Right lobe of liver (tissue), 6 donors: ENCODE measurements at regions not wholly inside any gene's neighbourhood (a gene's known extent, or its start where the extent isn't known, plus 50 kb on each side); places are given as distances from the start of the nearest gene placed in this dataset.

Experiments
- ATAC-seq, 4 donors: fragments of 200-7000 bp; cut with Tn5 transposase; one replicate each; pipeline ENCODE4 v1.9.1; 2020; ENCODE audit warnings: mild to moderate bottlenecking in 4 of 4, moderate library complexity in 4 of 4
- DNase-seq, 3 donors: peaks; one replicate each; pipeline ENCODE4 v3.0.0-alpha.2; 2020
- H3K27ac ChIP-seq, 3 donors: fragments of 200-600 bp; one replicate each; pipeline ENCODE4 v1.8.0; 2022
- H3K27me3 ChIP-seq, 2 donors: fragments of 200-600 bp; one replicate each; pipeline ENCODE4 v1.8.0; 2022
- H3K36me3 ChIP-seq, 4 donors: fragments of 200-600 bp; sonication (generic) in 1 of 4; one replicate each; pipeline versions ENCODE4 v1.5.1 to v1.8.0; 2017 to 2022; ENCODE audit warnings: control low read depth in 1 of 4
- H3K4me1 ChIP-seq, 4 donors: fragments of 200-600 bp; sonication (generic) in 1 of 4; one replicate each; pipeline versions ENCODE4 v1.5.1 to v1.8.0; 2017 to 2022; ENCODE audit warnings: control low read depth in 1 of 4
- H3K4me3 ChIP-seq, 3 donors: fragments of 200-600 bp; one replicate each; pipeline ENCODE4 v1.8.0; 2022
- H3K9me3 ChIP-seq, 4 donors: fragments of 200-600 bp; sonication (generic) in 1 of 4; one replicate each; pipeline versions ENCODE4 v1.5.1 to v1.8.0; 2017 to 2022; ENCODE audit warnings: control low read depth in 1 of 4
- POLR2A ChIP-seq: fragments of 450-650 bp; IDR thresholded peaks from one replicate; pipeline ENCODE4 v1.6.1; 2017; ENCODE audit warnings: antibody characterized with exemption, mild to moderate bottlenecking
- WGBS: methylation state at CpG from one replicate; pipeline ENCODE4 v1.1.6; 2018; ENCODE audit warnings: low coverage, low lambda C conversion rate; ENCODE audit not compliant: insufficient coverage; ENCODE audit errors: missing lambda C conversion rate; 5-methylcytosine and 5-hydroxymethylcytosine counted together
- intact Hi-C, 2 donors: fragments of 100-400 bp; cut with DNase I; formaldehyde crosslinking; loops; one replicate each; pipeline versions ENCODE4 v1.11.2 to v1.14.1; 2022
- TF ChIP-seq, protein P1 (sequence below), 4 donors: fragments of 200-600 bp in 3 of 4; fragments of 450-650 bp in 1 of 4; IDR thresholded peaks; one replicate each; pipeline versions ENCODE4 v1.5.1 to v1.8.0; 2016 to 2022; ENCODE audit warnings: antibody characterized with exemption in 4 of 4, mild to moderate bottlenecking in 2 of 4
- donor health status: DM: no; HTN: yes; CAD: no.
- donor health status: DM: no; HTN: no; CAD: no.
- donor health status: DM: no; HTN: no; CAD: no.
- donor health status: DM: no; HTN: yes; CAD: no.
- donor health status: DM: no; HTN: yes; CAD: no.

DNA sequence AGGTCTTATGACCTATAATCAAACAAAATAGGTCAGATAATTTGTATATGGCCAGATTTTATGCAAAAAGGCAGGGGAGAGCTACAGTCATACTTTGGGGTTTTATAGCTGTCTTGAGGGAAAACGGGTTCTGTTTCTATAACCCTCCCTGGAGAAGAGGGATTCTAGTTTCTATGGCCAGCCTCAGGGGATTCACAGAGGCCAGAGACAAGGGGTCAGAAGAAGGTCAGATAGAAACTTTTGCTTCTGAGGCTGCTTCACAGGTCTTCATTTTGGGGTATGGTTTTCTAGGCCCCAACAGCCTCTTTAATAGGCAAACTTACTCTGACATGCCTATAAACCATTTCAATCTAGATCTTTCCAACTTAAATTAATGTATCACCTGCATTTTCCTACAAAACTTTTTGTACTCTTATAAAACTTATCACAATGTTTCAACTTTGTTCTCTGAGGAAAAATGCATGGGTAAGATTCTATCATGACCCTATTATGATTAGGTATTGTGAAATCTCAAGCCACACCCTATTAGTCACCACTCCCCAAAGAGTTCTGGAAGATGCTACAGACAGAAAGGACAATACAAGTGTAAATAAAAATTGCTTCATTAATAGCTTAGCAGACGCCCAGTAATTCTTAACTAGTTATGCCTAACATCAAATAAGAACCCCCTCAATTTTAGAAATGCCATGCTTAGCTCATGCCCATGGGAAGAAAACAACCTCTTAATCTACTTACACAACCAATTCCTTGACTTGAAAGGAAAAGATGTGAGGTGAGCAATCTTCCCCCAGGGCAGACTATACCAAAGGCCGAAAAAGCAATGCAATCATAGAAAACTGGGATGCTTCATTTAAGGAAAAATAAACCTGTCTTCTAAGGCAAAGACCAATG, 396.6 kb downstream of the TLR4 start:
- ATAC-seq (no peak), DNase-seq (no peak)
- Histone ChIP-seq H3K36me3 (no peaks in the 10 kb centered on the region), H3K27ac (no peak overlapping the region), H3K9me3 (no peaks in the 10 kb centered on the region), H3K27me3 (no peaks in the 10 kb centered on the region), H3K4me1 (no peaks in the 10 kb centered on the region), H3K4me3 (no peak overlapping the region)
- intact Hi-C loops, result no loop called here
- 56% methylated on average over 3 of the region's 3 CpGs for WGBS
- TF ChIP-seq, protein P1, sequence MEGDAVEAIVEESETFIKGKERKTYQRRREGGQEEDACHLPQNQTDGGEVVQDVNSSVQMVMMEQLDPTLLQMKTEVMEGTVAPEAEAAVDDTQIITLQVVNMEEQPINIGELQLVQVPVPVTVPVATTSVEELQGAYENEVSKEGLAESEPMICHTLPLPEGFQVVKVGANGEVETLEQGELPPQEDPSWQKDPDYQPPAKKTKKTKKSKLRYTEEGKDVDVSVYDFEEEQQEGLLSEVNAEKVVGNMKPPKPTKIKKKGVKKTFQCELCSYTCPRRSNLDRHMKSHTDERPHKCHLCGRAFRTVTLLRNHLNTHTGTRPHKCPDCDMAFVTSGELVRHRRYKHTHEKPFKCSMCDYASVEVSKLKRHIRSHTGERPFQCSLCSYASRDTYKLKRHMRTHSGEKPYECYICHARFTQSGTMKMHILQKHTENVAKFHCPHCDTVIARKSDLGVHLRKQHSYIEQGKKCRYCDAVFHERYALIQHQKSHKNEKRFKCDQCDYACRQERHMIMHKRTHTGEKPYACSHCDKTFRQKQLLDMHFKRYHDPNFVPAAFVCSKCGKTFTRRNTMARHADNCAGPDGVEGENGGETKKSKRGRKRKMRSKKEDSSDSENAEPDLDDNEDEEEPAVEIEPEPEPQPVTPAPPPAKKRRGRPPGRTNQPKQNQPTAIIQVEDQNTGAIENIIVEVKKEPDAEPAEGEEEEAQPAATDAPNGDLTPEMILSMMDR (IDR thresholded peaks at IDR 0.05), result no peak
- no peak for TF ChIP-seq POLR2A

DNA sequence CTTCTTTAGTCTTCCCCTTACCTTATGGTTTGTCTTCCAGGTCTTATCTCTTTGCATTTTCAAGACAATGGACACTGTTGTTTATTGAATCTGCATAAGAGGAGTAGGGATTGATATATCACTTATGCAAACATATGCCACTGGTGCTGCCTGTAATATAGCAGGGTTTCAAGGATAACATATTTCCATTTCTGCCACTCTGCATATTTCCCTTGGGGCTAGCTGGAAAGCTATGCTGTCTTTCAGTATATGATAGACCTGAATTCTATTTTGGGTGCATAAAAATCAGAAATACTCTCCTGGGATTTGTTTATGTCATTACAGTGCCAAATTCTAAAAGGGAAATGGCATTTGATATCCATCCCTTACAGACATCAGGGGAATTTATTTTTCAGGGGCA, 400.2 kb downstream of the TLR4 start:
- Histone ChIP-seq H3K27ac (no peak overlapping the region), H3K9me3 (no peaks in the 10 kb centered on the region), H3K4me1 (no peaks in the 10 kb centered on the region), H3K4me3 (no peak overlapping the region), H3K36me3 (no peaks in the 10 kb centered on the region), H3K27me3 (no peaks in the 10 kb centered on the region)
- DNase-seq (no peak), ATAC-seq (no peak)
- intact Hi-C loops, result no loop called here
- TF ChIP-seq POLR2A, result no peak
- TF ChIP-seq, protein P1 (IDR thresholded peaks at IDR 0.05), result no peak

DNA sequence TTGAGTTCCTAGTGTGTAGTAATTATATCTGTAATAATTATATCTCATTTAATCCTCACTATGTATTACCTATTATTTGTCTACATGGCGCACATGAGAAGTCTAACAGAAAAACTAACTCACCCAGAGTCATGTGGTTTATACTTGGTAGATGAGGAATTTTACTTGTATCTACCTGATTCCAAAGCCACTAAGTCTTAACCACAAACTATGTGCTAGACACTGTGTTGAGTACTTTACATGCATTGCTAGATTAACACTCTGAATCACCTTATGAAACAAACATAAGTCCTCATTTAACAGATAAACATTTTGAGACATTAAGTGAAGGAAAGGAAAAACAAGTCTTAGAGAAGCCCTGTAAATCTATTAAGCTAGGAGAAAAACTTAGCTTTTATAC, 404.8 kb downstream of the TLR4 start:
- Histone ChIP-seq H3K4me3 (no peak overlapping the region), H3K4me1 (no peaks in the 10 kb centered on the region), H3K9me3 (no peaks in the 10 kb centered on the region), H3K27me3 (no peaks in the 10 kb centered on the region), H3K27ac (no peak overlapping the region), H3K36me3 (no peaks in the 10 kb centered on the region)
- ATAC-seq (no peak), DNase-seq (no peak)
- 75% methylated on average over 1 of the region's 1 CpG for WGBS
- TF ChIP-seq POLR2A, result no peak
- TF ChIP-seq, protein P1 (IDR thresholded peaks at IDR 0.05), result no peak
- intact Hi-C loops, result no loop called here

DNA sequence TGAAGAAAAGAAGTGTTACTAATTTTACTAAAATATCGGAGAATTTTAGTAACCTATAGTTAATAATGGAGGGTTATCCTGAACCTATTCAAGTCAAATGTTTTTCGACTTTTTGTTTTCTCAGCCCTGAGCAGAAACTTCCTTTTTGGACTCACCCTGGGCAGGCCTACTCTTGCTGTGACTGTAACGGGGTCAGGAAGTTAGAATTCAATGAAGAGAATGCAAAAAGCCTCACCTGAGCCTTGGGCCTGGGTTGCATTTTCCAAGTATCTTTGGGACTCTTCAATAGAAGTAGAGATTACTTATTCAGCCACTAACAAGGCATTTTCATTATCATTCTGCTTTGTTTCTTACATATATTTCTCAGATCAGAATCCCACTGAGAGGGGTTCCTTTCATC, 405.3 kb downstream of the TLR4 start:
- Histone ChIP-seq H3K36me3 (no peaks in the 10 kb centered on the region), H3K4me3 (no peak overlapping the region), H3K4me1 (no peaks in the 10 kb centered on the region), H3K27ac (no peak overlapping the region), H3K27me3 (no peaks in the 10 kb centered on the region), H3K9me3 (no peaks in the 10 kb centered on the region)
- ATAC-seq (no peak), DNase-seq (no peak)
- intact Hi-C loops, result no loop called here
- TF ChIP-seq, protein P1 (IDR thresholded peaks at IDR 0.05), result no peak
- no peak for TF ChIP-seq POLR2A
- WGBS, result 52% methylated on average over 3 of the region's 3 CpGs
